Keratinocyte (primary cell): ENCODE measurements at regions not wholly inside any gene's neighbourhood (a gene's known extent, or its start where the extent isn't known, plus 50 kb on each side); places are given as distances from the start of the nearest gene placed in this dataset.

Source experiments
- DNase-seq: peaks from one replicate; pipeline ENCODE4 v3.0.0-alpha.2; 2011; ENCODE audit warnings: low read depth, missing footprints, low spot score
- FAIRE-seq: peaks from 2 replicates; lab custom pipeline; 2011; peaks lifted over from hg19 to GRCh38; lab: Jason Lieb, UNC
- H2AFZ ChIP-seq: 2 replicates; pipeline ENCODE4 v1.6.0; 2012; ENCODE audit warnings: low read length, control low read depth, inconsistent platforms; ENCODE audit not compliant: control insufficient read depth
- H3K27ac ChIP-seq: 2 replicates; pipeline ENCODE4 v1.5.1; 2011; ENCODE audit warnings: low read length; ENCODE audit not compliant: control insufficient read depth, insufficient read depth
- H3K27me3 ChIP-seq: 3 replicates; pipeline ENCODE4 v1.6.0; 2011; ENCODE audit warnings: low read length; ENCODE audit not compliant: control insufficient read depth, insufficient read depth; ENCODE audit errors: extremely low read depth
- H3K36me3 ChIP-seq, 2 experiments: 2 replicates in 1 of 2; 3 replicates in 1 of 2; pipeline ENCODE4 v1.5.1; 2011; ENCODE audit warnings: low read length in 2 of 2, mild to moderate bottlenecking in 1 of 2; ENCODE audit not compliant: control insufficient read depth in 2 of 2, insufficient read depth in 2 of 2; ENCODE audit errors: extremely low read depth in 1 of 2
- H3K4me1 ChIP-seq: 3 replicates; pipeline ENCODE4 v1.5.1; 2011; ENCODE audit warnings: low read length; ENCODE audit not compliant: control insufficient read depth, insufficient read depth; ENCODE audit errors: extremely low read depth
- H3K4me2 ChIP-seq: 3 replicates; pipeline ENCODE4 v1.6.0; 2011; ENCODE audit warnings: low read depth, low read length; ENCODE audit not compliant: control insufficient read depth, insufficient read depth; ENCODE audit errors: extremely low read depth
- H3K4me3 ChIP-seq, 3 experiments: fragments of 200-600 bp in 1 of 3; sonication (generic) in 1 of 3; 2 replicates in 2 of 3; 3 replicates in 1 of 3; pipeline ENCODE4 v1.5.1; 2011 to 2016; ENCODE audit warnings: low read length in 3 of 3, mild to moderate bottlenecking in 3 of 3, control low read depth in 2 of 3, inconsistent platforms in 1 of 3, low read depth in 1 of 3, mixed read lengths in 1 of 3, mixed run types in 1 of 3, moderate library complexity in 1 of 3; ENCODE audit not compliant: control insufficient read depth in 2 of 3, insufficient read depth in 2 of 3; ENCODE audit errors: extremely low read depth in 1 of 3
- H3K79me2 ChIP-seq: 2 replicates; pipeline ENCODE4 v1.6.0; 2012; ENCODE audit warnings: low read length; ENCODE audit not compliant: control insufficient read depth, insufficient read depth
- H3K9ac ChIP-seq: 3 replicates; pipeline ENCODE4 v1.6.0; 2011; ENCODE audit warnings: low read length; ENCODE audit not compliant: control insufficient read depth, insufficient read depth; ENCODE audit errors: extremely low read depth
- H3K9me1 ChIP-seq: 3 replicates; pipeline ENCODE4 v1.6.0; 2011; ENCODE audit warnings: low read length; ENCODE audit not compliant: control insufficient read depth, insufficient read depth; ENCODE audit errors: extremely low read depth
- H3K9me3 ChIP-seq: 2 replicates; pipeline ENCODE4 v1.5.1; 2012; ENCODE audit warnings: low read depth, low read length; ENCODE audit not compliant: control insufficient read depth
- H4K20me1 ChIP-seq: 3 replicates; pipeline ENCODE4 v1.6.0; 2011; ENCODE audit warnings: low read length; ENCODE audit not compliant: control insufficient read depth, insufficient read depth; ENCODE audit errors: extremely low read depth
- CTCF ChIP-seq, 3 experiments: IDR thresholded peaks in 1 of 3; conservative IDR thresholded peaks in 1 of 3; optimal IDR thresholded peaks in 1 of 3; 2 replicates in 2 of 3; 3 replicates in 1 of 3; pipeline versions ENCODE3 to v1.5.1; 2011; ENCODE audit warnings: low read length in 3 of 3, mild to moderate bottlenecking in 3 of 3, moderate library complexity in 2 of 3, control low read depth in 1 of 3, inconsistent platforms in 1 of 3; ENCODE audit not compliant: insufficient read depth in 2 of 3; ENCODE audit errors: extremely low read depth in 1 of 3
- EZH2 ChIP-seq: IDR thresholded peaks from one replicate; pipeline ENCODE4 v1.6.1; 2012; ENCODE audit warnings: inconsistent platforms, mild to moderate bottlenecking, low read length, moderate library complexity
- dilution Hi-C: fragments of 300-500 bp; cut with MboI; formaldehyde crosslinking; loops from one replicate; pipeline ENCODE4 v1.7.0; 2020; ENCODE audit warnings: low sequenced_read_pairs; ENCODE audit not compliant: extremely low pct_ligation_motif_present

- Histone ChIP-seq H3K4me2 (no peak overlapping the region), H3K4me1 (no peaks in the 10 kb centered on the region), H2AFZ (no peak overlapping the region), H3K79me2 (no peaks in the 10 kb centered on the region), H3K9me3 (no peaks in the 10 kb centered on the region), H3K4me3 (no peak overlapping the region), H4K20me1 (no peaks in the 10 kb centered on the region), H3K27ac (no peak overlapping the region), H3K9me1 (no peaks in the 10 kb centered on the region), H3K36me3 (no peaks in the 10 kb centered on the region), H3K27me3 (no peaks in the 10 kb centered on the region), H3K9ac (no peak overlapping the region)
- DNase-seq, result no peak
- FAIRE-seq, result no peak
- TF ChIP-seq CTCF (optimal IDR thresholded peaks at IDR 0.05 in 1 of 3, IDR thresholded peaks at IDR 0.05 in 1 of 3, conservative IDR thresholded peaks at IDR 0.05 in 1 of 3; ENCODE audit: extremely low read depth in 1 of 3, insufficient read depth in 2 of 3, low read length in 3 of 3), result no peak
- no peak for TF ChIP-seq EZH2
- dilution Hi-C loops, result no loop called here
These were observed 974.0 kb upstream of the CNTNAP5 start for GRCh38 chr2:123051136-123051535.

GRCh38 chr2:123061534-123061933 is 963.6 kb upstream of the CNTNAP5 start:
- H3K36me3 ChIP-seq, result no peaks in the 10 kb centered on the region
- no peak overlapping the region for H3K4me3 ChIP-seq
- H3K9ac ChIP-seq, result no peak overlapping the region
- no peak overlapping the region for H3K4me2 ChIP-seq
- DNase-seq (no peak), FAIRE-seq (no peak)
- H3K9me1 ChIP-seq, result no peaks in the 10 kb centered on the region
- no peak for TF ChIP-seq CTCF (optimal IDR thresholded peaks at IDR 0.05 in 1 of 3, IDR thresholded peaks at IDR 0.05 in 1 of 3, conservative IDR thresholded peaks at IDR 0.05 in 1 of 3; ENCODE audit: extremely low read depth in 1 of 3, insufficient read depth in 2 of 3, low read length in 3 of 3)
- no peak overlapping the region for H2AFZ ChIP-seq
- no peaks in the 10 kb centered on the region for H4K20me1 ChIP-seq
- H3K4me1 ChIP-seq, result no peaks in the 10 kb centered on the region
- H3K27ac ChIP-seq, result no peak overlapping the region
- no peaks in the 10 kb centered on the region for H3K79me2 ChIP-seq
- peaks cover 2% of the 10 kb centered on the region for H3K9me3 ChIP-seq
- dilution Hi-C loops, result no loop called here
- no peaks in the 10 kb centered on the region for H3K27me3 ChIP-seq
